ENCODE measurements at regions not wholly inside any gene's neighbourhood (a gene's known extent, or its start where the extent isn't known, plus 50 kb on each side); places are given as distances from the start of the nearest gene placed in this dataset.

DNA sequence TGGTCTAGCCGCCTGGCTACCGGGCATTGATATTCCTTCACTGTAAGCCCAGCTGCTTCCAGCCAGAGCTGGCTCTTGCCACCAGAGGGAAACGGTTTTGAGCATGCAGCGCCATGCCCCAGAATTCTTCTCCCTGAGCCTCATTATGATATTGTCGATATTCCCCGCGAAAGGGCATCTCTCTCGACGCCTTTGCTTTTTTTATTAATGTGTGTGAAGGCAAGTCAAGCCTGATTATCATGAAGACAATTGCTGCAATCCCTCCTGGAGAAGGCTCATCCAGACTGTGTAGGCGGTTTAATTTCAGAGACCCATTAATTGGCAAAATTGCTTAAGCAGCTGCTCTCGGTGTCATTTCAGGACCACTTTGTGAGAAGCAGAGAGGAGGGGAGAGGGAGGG is 321.2 kb upstream of the TLE3 start:
- H3K27me3 ChIP-seq (replicated peaks) = peaks cover 34% of the 10 kb centered on the region
- DNase-seq (ENCODE audit: low read depth in 1 of 2, low spot score in 2 of 2) = no peak

DNA sequence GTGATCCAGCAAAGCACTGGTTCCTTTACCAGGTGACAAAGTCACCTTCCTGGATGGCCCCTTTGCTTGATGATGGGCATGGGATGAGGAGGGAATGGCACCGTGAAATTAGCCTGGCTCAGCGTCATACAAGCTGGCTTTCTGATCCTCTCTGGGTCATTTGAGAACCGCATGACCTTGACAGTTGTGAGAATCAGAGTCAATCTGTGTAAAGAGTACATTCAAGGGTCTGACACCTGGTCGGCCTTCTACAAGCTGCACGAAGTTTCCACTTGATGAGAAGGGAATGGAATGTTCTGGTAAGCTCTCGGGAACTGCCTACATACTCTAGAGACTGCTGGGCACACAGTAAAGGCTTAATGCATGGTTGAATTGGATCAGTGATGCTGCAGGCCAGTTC is 319.8 kb upstream of the TLE3 start:
- no peak overlapping the region for H3K4me3 ChIP-seq
- H3K36me3 ChIP-seq = no peaks in the 10 kb centered on the region
- peaks cover 32% of the 10 kb centered on the region for H3K27me3 ChIP-seq (replicated peaks)
- no peaks in the 10 kb centered on the region for H3K4me1 ChIP-seq (replicated peaks)
- DNase-seq (ENCODE audit: low read depth in 1 of 2, low spot score in 2 of 2) = no peak
- H3K27ac ChIP-seq = no peak overlapping the region
- H3K9me3 ChIP-seq (replicated peaks) = no peaks in the 10 kb centered on the region

More for the DNA sequence above, 321.2 kb upstream of the TLE3 start:
- H3K36me3 ChIP-seq = no peaks in the 10 kb centered on the region
- H3K4me3 ChIP-seq = no peak overlapping the region
- H3K27ac ChIP-seq = no peak overlapping the region
- H3K4me1 ChIP-seq (replicated peaks) = no peaks in the 10 kb centered on the region
- no peaks in the 10 kb centered on the region for H3K9me3 ChIP-seq (replicated peaks)

DNA sequence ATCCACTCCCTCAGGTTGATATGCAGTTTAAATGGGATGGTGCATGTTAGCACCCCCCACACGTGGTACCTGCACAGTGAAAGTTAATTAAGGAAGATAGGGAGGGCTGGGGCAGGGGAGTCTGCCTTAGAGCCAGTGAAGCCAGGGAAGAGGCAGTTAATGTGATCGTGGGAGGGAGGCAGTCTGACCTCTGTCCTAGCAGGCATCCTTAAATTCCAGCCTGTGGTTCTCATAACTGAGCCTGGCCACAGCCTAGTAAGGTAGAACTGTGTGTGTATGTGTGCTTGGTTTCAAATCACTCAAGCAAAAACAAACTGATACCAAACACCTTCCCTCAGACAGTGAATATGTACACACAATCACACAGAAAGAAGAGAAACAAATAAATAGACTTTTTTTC is 319.1 kb upstream of the TLE3 start:
- H3K27ac ChIP-seq = no peak overlapping the region
- H3K4me1 ChIP-seq (replicated peaks) = no peaks in the 10 kb centered on the region
- no peak for DNase-seq (ENCODE audit: low read depth in 1 of 2, low spot score in 2 of 2)
- H3K36me3 ChIP-seq = no peaks in the 10 kb centered on the region
- H3K27me3 ChIP-seq (replicated peaks) = peaks cover 27% of the 10 kb centered on the region
- no peak overlapping the region for H3K4me3 ChIP-seq
- no peaks in the 10 kb centered on the region for H3K9me3 ChIP-seq (replicated peaks)

DNA sequence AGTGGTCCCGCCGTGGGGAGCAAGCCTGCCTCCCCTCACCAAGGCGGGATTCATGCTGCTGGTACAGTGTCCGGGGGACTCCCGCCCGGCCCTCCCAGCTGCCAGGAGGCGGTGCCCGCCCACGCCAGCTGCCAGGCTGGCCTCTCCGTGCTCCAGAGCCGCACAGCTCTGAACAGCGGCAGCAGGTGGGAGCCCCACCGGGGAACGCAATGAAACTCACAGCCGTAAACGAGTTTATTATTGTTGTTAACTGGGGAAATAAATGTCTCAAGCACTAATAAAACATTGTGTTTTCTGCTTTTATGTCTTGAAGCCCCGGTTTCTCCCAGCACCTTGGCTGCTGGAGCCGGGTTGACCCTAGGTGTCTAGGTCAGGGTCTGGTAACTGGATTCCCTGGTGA is 317.7 kb upstream of the TLE3 start:
- Histone ChIP-seq H3K4me1 (replicated peaks) (no peaks in the 10 kb centered on the region), H3K27me3 (replicated peaks) (peaks cover 18% of the 10 kb centered on the region), H3K36me3 (no peaks in the 10 kb centered on the region), H3K4me3 (no peak overlapping the region), H3K9me3 (replicated peaks) (no peaks in the 10 kb centered on the region), H3K27ac (no peak overlapping the region)
- DNase-seq (ENCODE audit: low read depth in 1 of 2, low spot score in 2 of 2) = no peak

DNA sequence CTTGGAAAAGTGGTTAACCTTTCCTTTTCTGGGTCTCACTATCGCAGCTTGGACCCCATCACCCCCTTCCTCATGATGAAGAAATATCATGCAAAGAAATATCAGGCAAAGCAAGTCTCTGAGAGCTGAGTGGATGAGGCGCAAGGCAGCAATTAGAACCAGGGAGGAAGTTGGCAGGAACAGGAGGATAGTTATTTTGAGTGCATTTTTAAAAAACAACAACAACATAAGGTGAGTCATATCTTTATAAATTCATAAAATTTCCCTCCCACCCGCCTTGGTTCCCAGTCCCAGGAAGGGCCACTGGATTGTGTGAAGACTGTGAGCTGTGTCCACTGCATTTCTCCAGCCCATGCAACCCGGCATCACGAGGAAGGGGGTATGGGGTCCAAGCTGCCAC is 316.9 kb upstream of the TLE3 start:
- H3K27ac ChIP-seq = no peak overlapping the region
- H3K36me3 ChIP-seq = no peaks in the 10 kb centered on the region
- no peak for DNase-seq (ENCODE audit: low read depth in 1 of 2, low spot score in 2 of 2)
- peaks cover 16% of the 10 kb centered on the region for H3K27me3 ChIP-seq (replicated peaks)
- H3K4me3 ChIP-seq = no peak overlapping the region
- H3K4me1 ChIP-seq (replicated peaks) = no peaks in the 10 kb centered on the region
- H3K9me3 ChIP-seq (replicated peaks) = no peaks in the 10 kb centered on the region

DNA sequence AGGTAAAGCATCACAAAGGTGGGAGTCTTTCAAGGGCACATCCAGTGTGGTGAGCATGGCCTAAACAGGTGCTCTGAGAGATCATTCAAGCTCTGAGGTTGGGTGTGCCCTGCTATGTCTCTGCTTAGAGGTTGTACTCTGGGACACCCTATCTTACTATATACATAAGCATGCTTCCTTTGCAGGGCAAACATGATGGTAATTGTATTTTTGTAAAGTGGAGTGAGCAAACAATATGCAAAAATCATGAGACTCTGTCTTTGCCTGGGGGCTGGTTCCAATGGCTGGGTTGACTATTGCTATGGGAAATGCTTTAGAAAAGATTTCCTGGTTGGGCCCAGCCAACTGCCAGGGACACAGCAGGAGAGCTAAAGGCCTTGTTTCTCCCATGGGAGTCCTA is 315.1 kb upstream of the TLE3 start:
- no peak overlapping the region for H3K27ac ChIP-seq
- H3K9me3 ChIP-seq (replicated peaks) = no peaks in the 10 kb centered on the region
- H3K36me3 ChIP-seq = no peaks in the 10 kb centered on the region
- H3K4me3 ChIP-seq = no peak overlapping the region
- H3K27me3 ChIP-seq (replicated peaks) = peaks cover 6% of the 10 kb centered on the region
- no peak for DNase-seq (ENCODE audit: low read depth in 1 of 2, low spot score in 2 of 2)
- no peaks in the 10 kb centered on the region for H3K4me1 ChIP-seq (replicated peaks)

GRCh38 chr15:70411143-70411863 is 313.6 kb upstream of the TLE3 start:
- Histone ChIP-seq H3K36me3 (no peaks in the 10 kb centered on the region), H3K27me3 (replicated peaks) (peaks cover 10% of the 10 kb centered on the region), H3K4me1 (replicated peaks) (no peaks in the 10 kb centered on the region), H3K9me3 (replicated peaks) (no peaks in the 10 kb centered on the region), H3K4me3 (no peak overlapping the region), H3K27ac (no peak overlapping the region)
- no peak for DNase-seq (ENCODE audit: low read depth in 1 of 2, low spot score in 2 of 2)

- H3K4me3 ChIP-seq = no peak overlapping the region
- H3K36me3 ChIP-seq = no peaks in the 10 kb centered on the region
- peaks cover 10% of the 10 kb centered on the region for H3K27me3 ChIP-seq (replicated peaks)
- no peak overlapping the region for H3K27ac ChIP-seq
- H3K4me1 ChIP-seq (replicated peaks) = no peaks in the 10 kb centered on the region
- peaks cover 3% of the 10 kb centered on the region; the same call in 1 of the 2 replicates for H3K9me3 ChIP-seq (replicated peaks)
- DNase-seq (ENCODE audit: low read depth in 1 of 2, low spot score in 2 of 2) = no peak
Observed at GRCh38 chr15:70410371-70410985, 312.8 kb upstream of the TLE3 start.

DNA sequence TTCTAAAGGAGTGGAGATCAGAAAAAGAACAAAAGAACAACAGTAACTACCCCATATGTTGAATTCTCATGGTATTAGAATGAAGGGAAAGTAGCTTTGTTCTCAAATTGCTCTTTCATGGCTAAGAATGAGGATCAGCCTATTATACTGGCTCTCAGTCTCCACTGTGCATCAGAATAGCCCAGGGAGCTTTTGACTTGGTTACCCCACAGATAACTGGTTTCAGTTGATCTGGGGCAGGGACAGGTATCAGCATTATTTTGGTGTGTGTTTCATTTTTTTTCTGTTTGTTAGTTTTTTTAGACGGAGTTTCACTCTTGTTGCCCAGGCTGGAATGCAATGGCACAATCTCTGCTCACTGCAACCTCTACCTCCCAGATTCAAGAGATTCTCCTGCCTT is 311.7 kb upstream of the TLE3 start:
- no peak overlapping the region for H3K27ac ChIP-seq
- no peak overlapping the region for H3K4me3 ChIP-seq
- H3K36me3 ChIP-seq = no peaks in the 10 kb centered on the region
- H3K27me3 ChIP-seq (replicated peaks) = peaks cover 13% of the 10 kb centered on the region
- no peak for DNase-seq (ENCODE audit: low read depth in 1 of 2, low spot score in 2 of 2)
- peaks cover 6% of the 10 kb centered on the region; the same call in 1 of the 2 replicates for H3K9me3 ChIP-seq (replicated peaks)
- no peaks in the 10 kb centered on the region for H3K4me1 ChIP-seq (replicated peaks)

DNA sequence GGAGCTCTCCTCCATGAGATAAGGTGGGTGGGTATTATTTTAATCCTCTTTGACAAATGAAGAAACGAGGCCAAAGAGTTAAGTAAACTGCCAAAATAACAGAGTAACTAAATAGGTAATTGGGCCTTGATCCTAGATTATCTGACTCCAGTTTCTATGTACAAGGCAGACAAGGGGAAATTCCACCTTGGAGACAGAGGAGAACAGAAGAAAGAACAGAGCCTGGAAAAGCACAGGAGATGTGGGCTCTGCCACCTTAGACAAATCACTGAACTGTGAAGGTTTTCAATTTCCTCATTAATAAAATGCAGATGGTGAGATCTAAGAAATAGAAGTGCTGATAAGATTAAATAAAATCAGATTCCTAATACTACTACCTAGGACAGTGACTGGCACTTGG is 310.2 kb upstream of the TLE3 start:
- Histone ChIP-seq H3K4me1 (replicated peaks) (no peaks in the 10 kb centered on the region), H3K27ac (no peak overlapping the region), H3K27me3 (replicated peaks) (peaks cover 13% of the 10 kb centered on the region), H3K9me3 (replicated peaks) (peaks cover 6% of the 10 kb centered on the region; the same call in 1 of the 2 replicates), H3K4me3 (no peak overlapping the region), H3K36me3 (no peaks in the 10 kb centered on the region)
- DNase-seq (ENCODE audit: low read depth in 1 of 2, low spot score in 2 of 2) = no peak

DNA sequence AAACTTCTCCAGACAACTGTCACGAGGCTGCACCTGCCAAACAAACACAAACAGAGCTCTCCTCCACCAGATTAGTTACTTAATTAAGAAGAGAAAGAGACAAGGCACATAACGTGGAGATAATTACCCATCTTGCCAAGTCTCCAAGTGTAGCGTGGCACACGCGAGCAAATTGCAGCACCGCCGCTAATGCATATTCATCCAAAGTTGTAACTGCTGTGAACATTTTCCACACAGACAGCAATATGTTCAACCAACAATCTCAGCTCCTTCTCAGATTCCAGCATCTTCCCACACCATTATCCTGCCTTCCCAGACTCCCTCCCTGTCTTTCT is 309.6 kb upstream of the TLE3 start:
- Histone ChIP-seq H3K4me1 (replicated peaks) (no peaks in the 10 kb centered on the region), H3K27me3 (replicated peaks) (peaks cover 17% of the 10 kb centered on the region), H3K36me3 (no peaks in the 10 kb centered on the region), H3K27ac (no peak overlapping the region), H3K9me3 (replicated peaks) (peaks cover 6% of the 10 kb centered on the region; the same call in 1 of the 2 replicates), H3K4me3 (no peak overlapping the region)
- DNase-seq (ENCODE audit: low read depth in 1 of 2, low spot score in 2 of 2) = no peak

DNA sequence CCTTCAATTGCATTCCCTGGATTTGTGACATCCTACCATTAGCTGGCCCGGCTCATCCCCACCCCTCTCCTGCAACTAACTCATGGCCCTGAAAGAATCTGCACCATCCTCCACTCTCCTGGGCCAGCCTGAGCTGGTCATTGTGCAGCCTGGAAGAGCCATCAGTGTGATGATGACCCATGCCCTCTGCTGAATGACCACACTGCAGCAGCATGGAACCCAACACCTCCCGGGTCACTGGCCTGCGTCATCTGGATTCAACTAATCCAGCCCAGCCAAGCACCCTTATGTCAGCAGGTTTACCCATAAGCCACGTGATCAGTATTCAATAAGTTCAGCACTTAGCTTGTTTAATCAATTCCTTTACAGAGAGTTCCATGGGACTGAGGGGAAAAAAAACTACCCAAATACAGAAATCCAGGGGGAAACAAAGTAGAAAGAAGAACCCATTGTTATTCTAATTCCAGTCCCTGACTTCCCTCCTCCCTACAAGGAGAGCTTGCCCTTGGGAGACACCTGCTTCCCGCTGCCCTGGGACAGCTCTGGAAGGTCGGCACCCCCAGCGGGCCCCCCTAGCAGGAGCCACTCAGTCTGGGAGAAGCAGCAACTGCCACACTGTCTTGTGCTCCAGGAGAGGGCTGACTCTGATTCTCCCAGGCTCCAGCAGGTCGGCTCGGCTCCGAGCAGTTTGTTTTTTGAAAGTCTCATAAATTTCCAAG is 309.1 kb upstream of the TLE3 start:
- no peaks in the 10 kb centered on the region for H3K36me3 ChIP-seq
- no peak overlapping the region for H3K27ac ChIP-seq
- H3K27me3 ChIP-seq (replicated peaks) = peaks cover 22% of the 10 kb centered on the region
- H3K4me1 ChIP-seq (replicated peaks) = no peaks in the 10 kb centered on the region
- H3K4me3 ChIP-seq = no peak overlapping the region
- H3K9me3 ChIP-seq (replicated peaks) = peaks cover 6% of the 10 kb centered on the region; the same call in 1 of the 2 replicates
- no peak for DNase-seq (ENCODE audit: low read depth in 1 of 2, low spot score in 2 of 2)

- H3K27ac ChIP-seq = no peak overlapping the region
- H3K36me3 ChIP-seq = no peaks in the 10 kb centered on the region
- no peaks in the 10 kb centered on the region for H3K4me1 ChIP-seq (replicated peaks)
- no peak overlapping the region for H3K4me3 ChIP-seq
- H3K9me3 ChIP-seq (replicated peaks) = peaks cover 6% of the 10 kb centered on the region; the same call in 1 of the 2 replicates
- no peak for DNase-seq (ENCODE audit: low read depth in 1 of 2, low spot score in 2 of 2)
- H3K27me3 ChIP-seq (replicated peaks) = peaks cover 29% of the 10 kb centered on the region
Observed at GRCh38 chr15:70401709-70402108, 304.0 kb upstream of the TLE3 start.
